T-helper 2 cell treated with Interferon-gamma antibody and Interleukin-4, amounts not matched to agents 5 μg/mL and 100 μg/mL, for 36 hours (primary cell): ENCODE measurements at regions not wholly inside any gene's neighbourhood (a gene's known extent, or its start where the extent isn't known, plus 50 kb on each side); places are given as distances from the start of the nearest gene placed in this dataset.

Source experiments
- DNase-seq: peaks from one replicate; pipeline ENCODE4 v3.0.0; 2021; ENCODE audit warnings: low spot score
- H3K27ac Mint-ChIP-seq: one replicate; pipeline ENCODE4 v1.8.0; 2021; ENCODE audit warnings: mild to moderate bottlenecking, mixed read lengths
- H3K27me3 Mint-ChIP-seq: one replicate; pipeline ENCODE4 v1.8.0; 2021; ENCODE audit warnings: low read depth, mixed read lengths
- H3K36me3 Mint-ChIP-seq: one replicate; pipeline ENCODE4 v1.8.0; 2021; ENCODE audit warnings: low read depth, mixed read lengths
- H3K4me1 Mint-ChIP-seq: one replicate; pipeline ENCODE4 v1.8.0; 2021; ENCODE audit warnings: low read depth, mixed read lengths
- H3K4me3 Mint-ChIP-seq: one replicate; pipeline ENCODE4 v1.8.0; 2022; ENCODE audit warnings: mild to moderate bottlenecking, moderate library complexity, mixed read lengths
- H3K9me3 Mint-ChIP-seq: one replicate; pipeline ENCODE4 v1.8.0; 2021; ENCODE audit warnings: mixed read lengths

DNA sequence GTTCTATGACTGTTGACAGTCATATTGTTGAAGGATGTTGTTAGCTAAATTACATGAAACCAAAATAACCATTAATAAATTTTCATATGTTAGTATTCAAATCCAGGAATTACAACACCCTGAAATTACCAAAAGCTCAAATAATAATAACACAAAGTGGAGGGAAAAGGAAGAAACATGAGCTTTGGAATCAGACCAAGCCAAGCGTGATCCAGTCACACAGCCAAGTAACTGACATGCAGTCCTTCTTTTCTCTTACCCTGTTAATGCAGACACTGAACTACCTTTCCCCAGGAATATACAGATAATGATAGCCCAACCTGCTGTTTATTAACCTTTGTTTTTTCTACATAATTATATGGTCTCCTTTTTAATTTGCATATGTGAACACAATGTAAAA lies 130.2 kb downstream of the HS3ST1 start:
- H3K27me3 Mint-ChIP-seq: no peaks in the 10 kb centered on the region
- no peaks in the 10 kb centered on the region for H3K9me3 Mint-ChIP-seq
- H3K36me3 Mint-ChIP-seq: no peaks in the 10 kb centered on the region
- no peaks in the 10 kb centered on the region for H3K4me1 Mint-ChIP-seq
- no peak overlapping the region for H3K27ac Mint-ChIP-seq
- no peak overlapping the region for H3K4me3 Mint-ChIP-seq
- no peak for DNase-seq

DNA sequence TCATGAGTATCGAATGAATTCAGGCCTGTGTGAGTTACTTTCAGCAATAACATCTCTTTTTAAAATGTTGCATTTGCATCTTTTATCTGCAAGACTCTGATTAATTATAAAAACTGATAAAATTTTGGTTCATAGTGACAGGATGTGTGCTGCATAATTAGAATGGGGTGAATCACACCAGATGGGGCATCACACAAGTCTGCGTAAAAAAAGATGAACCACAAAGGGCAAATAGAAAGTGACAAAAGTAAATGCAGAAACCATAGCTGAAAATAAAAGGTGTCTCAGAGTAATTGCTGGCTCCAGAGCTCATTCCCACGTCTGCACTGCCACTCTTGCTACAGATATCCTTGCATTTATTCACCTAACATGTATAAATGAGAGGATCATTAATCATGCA lies 131.1 kb downstream of the HS3ST1 start:
- Mint-ChIP-seq H3K27ac (no peak overlapping the region), H3K27me3 (no peaks in the 10 kb centered on the region), H3K9me3 (no peaks in the 10 kb centered on the region), H3K36me3 (no peaks in the 10 kb centered on the region), H3K4me3 (no peak overlapping the region), H3K4me1 (no peaks in the 10 kb centered on the region)
- no peak for DNase-seq

DNA sequence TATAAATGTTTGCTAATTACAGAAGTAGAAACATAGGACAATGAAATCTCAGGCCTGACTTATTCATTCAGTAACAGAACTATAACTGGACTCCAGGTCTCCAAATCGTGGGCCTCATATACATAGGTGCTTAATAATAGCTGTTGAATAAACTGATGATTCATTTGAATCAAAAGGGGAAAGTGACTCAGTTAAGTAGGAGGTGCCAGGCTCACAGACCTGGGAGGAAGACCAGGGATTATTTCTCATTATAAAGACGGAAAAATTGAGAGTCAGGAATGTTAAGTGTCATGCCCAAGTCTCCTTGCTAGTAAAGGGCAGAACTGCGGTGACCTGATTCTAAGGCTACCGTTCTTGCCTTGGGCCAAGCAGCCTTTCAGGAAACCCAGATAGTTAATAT lies 131.5 kb downstream of the HS3ST1 start:
- H3K27ac Mint-ChIP-seq: no peak overlapping the region
- no peak for DNase-seq
- no peak overlapping the region for H3K4me3 Mint-ChIP-seq
- H3K27me3 Mint-ChIP-seq: no peaks in the 10 kb centered on the region
- H3K4me1 Mint-ChIP-seq: no peaks in the 10 kb centered on the region
- no peaks in the 10 kb centered on the region for H3K9me3 Mint-ChIP-seq
- no peaks in the 10 kb centered on the region for H3K36me3 Mint-ChIP-seq

DNA sequence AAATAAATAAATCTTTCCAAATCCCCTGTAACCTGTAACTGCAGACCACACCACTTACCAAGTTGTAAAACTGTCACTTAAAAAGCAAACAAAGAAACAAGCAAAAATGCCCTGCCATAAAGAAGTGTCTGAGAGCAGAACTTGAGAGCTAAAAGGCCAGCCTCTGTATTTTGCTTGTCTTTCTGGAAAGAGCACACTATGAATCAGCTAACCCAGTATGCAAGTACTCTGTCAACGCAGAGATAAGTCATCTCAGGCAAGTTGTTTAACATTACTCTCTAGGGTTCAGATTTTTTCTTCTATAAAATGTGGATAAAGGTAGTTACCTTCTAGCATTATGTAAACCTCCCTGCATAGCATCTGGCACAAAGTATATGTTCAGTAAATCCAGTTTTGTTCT lies 134.8 kb downstream of the HS3ST1 start:
- DNase-seq: no peak
- H3K4me1 Mint-ChIP-seq: no peaks in the 10 kb centered on the region
- H3K9me3 Mint-ChIP-seq: no peaks in the 10 kb centered on the region
- no peak overlapping the region for H3K4me3 Mint-ChIP-seq
- no peak overlapping the region for H3K27ac Mint-ChIP-seq
- no peaks in the 10 kb centered on the region for H3K27me3 Mint-ChIP-seq
- no peaks in the 10 kb centered on the region for H3K36me3 Mint-ChIP-seq

DNA sequence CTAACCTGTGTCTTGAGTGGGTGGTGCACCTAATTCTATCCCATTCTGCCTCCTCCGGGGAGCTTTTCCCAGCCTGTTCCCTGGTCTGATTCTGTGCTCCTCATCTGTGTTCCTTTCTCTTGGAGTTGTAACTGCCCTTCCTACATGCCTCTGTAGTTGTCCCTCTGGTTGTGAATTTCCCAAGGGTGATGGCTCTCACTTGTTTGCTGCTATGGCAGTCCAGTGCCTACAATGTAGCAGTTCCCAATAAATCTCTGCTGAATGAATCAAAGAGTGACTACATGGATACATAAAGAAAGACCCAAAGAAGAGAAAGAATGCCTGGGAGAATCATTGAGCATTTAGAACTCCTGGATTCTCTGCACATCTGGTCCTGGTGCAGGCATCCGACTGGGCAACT lies 141.6 kb downstream of the HS3ST1 start:
- Mint-ChIP-seq H3K4me3 (no peak overlapping the region), H3K27me3 (no peaks in the 10 kb centered on the region), H3K27ac (no peak overlapping the region), H3K4me1 (no peaks in the 10 kb centered on the region), H3K9me3 (no peaks in the 10 kb centered on the region), H3K36me3 (no peaks in the 10 kb centered on the region)
- DNase-seq: no peak

DNA sequence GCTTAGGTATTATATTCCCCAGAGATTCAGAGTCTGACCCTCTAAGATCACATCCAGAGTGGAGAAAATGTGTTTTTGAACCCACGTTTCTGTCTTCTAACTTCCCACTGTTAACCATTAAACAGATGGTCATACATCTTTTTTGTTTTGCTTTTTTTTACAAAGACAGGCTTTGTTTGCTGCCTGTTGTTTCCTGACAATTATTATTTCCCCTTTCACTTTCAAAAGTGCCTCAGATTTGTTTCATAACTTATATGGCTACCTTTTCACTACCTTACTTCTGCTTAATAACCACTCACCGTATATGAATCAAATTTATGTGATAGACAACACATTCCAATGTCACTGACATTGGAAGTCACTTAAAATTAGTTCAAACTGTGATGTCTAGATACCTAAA lies 142.2 kb downstream of the HS3ST1 start:
- H3K36me3 Mint-ChIP-seq: no peaks in the 10 kb centered on the region
- no peaks in the 10 kb centered on the region for H3K4me1 Mint-ChIP-seq
- no peaks in the 10 kb centered on the region for H3K27me3 Mint-ChIP-seq
- DNase-seq: no peak
- H3K27ac Mint-ChIP-seq: no peak overlapping the region
- no peak overlapping the region for H3K4me3 Mint-ChIP-seq
- H3K9me3 Mint-ChIP-seq: no peaks in the 10 kb centered on the region

DNA sequence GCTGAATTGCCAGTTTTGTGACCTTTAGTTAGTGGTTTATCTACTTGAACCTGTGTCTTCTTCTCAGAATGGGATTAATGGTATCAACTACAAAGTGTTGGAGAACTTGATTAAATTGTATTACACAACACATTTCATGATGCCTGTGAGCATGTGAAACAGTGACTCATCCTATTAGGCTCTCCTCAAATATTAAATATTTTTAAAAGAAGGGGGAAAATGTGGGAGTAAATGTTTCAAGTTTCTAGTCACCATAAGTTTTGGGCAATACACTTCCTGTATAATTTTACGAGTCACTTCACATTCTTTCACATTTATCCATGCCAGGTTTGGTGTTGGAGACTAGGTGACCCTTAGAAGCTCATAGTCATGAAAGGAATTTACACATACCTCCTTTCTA lies 147.0 kb downstream of the HS3ST1 start:
- Mint-ChIP-seq H3K4me3 (no peak overlapping the region), H3K4me1 (no peaks in the 10 kb centered on the region), H3K36me3 (no peaks in the 10 kb centered on the region), H3K27me3 (no peaks in the 10 kb centered on the region), H3K27ac (no peak overlapping the region), H3K9me3 (no peaks in the 10 kb centered on the region)
- DNase-seq: no peak

DNA sequence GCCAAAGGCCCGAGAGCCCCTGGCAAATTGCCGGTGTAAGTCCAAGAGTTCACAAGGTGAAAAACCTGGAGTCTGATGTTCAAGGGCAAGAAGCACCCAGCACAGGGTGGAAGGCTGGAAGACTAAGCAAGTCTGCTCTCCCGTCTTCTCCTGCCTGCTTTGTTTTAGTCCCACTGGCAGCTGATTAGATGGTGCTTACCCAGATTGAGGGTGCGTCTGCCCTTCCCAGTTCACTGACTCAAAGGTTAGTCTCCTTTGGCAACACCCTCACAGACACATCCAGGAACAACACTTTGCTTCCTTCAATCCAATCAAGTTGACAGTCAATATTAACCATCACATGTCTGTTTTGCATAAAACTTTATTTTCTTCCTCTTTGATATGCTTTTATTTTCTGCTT lies 157.4 kb downstream of the HS3ST1 start:
- Mint-ChIP-seq H3K4me1 (no peaks in the 10 kb centered on the region), H3K9me3 (no peaks in the 10 kb centered on the region), H3K27ac (no peak overlapping the region), H3K4me3 (no peak overlapping the region), H3K36me3 (no peaks in the 10 kb centered on the region), H3K27me3 (no peaks in the 10 kb centered on the region)
- no peak for DNase-seq

DNA sequence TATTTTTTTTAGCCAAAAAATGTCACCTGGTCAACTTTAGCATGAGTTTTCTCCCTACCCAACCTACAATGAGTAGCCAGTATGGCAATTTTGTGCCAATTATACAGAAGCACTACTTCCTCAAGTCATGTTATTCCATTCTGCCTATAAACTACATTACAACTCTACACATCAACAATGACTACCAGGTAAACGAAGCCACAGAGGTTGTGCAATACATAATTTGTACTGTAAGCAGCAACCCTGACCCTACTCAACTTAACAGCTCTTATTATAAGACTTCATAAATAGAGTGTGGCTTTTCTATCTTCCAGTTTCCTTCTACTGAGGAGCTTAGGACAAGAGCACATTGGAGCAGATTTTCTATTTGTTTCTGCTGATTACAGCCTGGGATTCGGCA lies 160.5 kb downstream of the HS3ST1 start:
- no peaks in the 10 kb centered on the region for H3K4me1 Mint-ChIP-seq
- no peak overlapping the region for H3K4me3 Mint-ChIP-seq
- no peaks in the 10 kb centered on the region for H3K27me3 Mint-ChIP-seq
- no peaks in the 10 kb centered on the region for H3K9me3 Mint-ChIP-seq
- no peak overlapping the region for H3K27ac Mint-ChIP-seq
- H3K36me3 Mint-ChIP-seq: no peaks in the 10 kb centered on the region
- no peak for DNase-seq

DNA sequence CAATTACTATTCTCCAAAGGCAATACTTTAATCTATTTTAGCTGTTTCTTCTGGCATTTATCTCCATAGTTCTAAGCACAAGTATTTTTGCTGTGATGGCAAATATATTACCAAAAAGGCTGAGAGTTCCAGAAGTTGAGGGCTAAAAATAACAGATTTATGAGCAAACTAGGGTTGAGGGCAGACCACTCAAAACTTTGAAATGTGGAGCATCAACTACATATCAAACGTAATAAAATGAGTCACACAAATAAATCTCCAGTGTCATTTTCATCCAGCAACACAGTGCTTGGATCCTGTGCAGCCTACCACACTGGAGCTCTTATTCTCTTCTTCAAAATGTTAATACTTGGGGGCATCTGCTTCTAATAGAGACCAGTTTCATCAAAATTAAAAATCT lies 163.9 kb downstream of the HS3ST1 start:
- H3K9me3 Mint-ChIP-seq: no peaks in the 10 kb centered on the region
- H3K4me3 Mint-ChIP-seq: no peak overlapping the region
- H3K27ac Mint-ChIP-seq: no peak overlapping the region
- no peaks in the 10 kb centered on the region for H3K36me3 Mint-ChIP-seq
- no peaks in the 10 kb centered on the region for H3K4me1 Mint-ChIP-seq
- H3K27me3 Mint-ChIP-seq: no peaks in the 10 kb centered on the region
- no peak for DNase-seq

DNA sequence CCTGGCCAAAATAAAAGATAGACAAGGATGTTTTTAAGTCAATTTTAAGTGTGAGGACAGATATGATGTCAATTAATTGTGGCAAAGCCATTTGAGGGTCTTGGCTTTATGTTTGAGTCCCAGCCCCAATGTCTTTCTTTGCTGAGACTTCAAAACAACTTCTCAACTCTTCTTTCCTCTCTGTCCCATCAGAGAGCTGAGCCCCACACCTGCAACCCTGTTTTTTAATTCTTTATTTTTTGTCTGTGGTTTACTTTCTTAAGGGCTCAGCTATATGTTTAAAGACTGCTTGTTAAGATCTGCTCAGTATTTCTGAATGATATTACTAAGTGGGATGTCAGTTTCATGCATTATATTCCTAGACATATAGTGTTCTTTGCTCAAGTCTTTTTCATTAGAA lies 164.3 kb downstream of the HS3ST1 start:
- Mint-ChIP-seq H3K36me3 (no peaks in the 10 kb centered on the region), H3K27me3 (no peaks in the 10 kb centered on the region), H3K27ac (no peak overlapping the region), H3K9me3 (no peaks in the 10 kb centered on the region), H3K4me1 (no peaks in the 10 kb centered on the region), H3K4me3 (no peak overlapping the region)
- no peak for DNase-seq

DNA sequence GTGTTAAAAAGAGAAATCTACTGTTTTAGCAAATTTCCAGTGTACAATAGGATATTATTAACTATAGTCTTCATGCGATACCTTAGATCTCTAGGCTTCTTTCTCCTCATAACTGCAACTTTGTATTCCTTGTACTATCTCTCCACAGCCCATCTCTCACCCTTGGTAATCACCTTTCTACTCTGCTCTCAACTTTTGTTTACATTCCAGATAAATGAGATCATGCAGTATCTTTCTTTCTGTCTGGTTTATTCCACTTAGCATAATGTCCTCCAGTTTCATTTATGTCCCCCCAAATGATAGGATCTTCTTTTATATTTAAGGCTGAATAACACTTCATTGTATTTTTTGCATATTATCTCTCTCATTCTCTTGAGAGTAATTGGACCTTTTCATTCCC lies 165.5 kb downstream of the HS3ST1 start:
- H3K27me3 Mint-ChIP-seq: no peaks in the 10 kb centered on the region
- H3K4me3 Mint-ChIP-seq: no peak overlapping the region
- no peaks in the 10 kb centered on the region for H3K4me1 Mint-ChIP-seq
- DNase-seq: no peak
- H3K36me3 Mint-ChIP-seq: no peaks in the 10 kb centered on the region
- no peak overlapping the region for H3K27ac Mint-ChIP-seq
- no peaks in the 10 kb centered on the region for H3K9me3 Mint-ChIP-seq

DNA sequence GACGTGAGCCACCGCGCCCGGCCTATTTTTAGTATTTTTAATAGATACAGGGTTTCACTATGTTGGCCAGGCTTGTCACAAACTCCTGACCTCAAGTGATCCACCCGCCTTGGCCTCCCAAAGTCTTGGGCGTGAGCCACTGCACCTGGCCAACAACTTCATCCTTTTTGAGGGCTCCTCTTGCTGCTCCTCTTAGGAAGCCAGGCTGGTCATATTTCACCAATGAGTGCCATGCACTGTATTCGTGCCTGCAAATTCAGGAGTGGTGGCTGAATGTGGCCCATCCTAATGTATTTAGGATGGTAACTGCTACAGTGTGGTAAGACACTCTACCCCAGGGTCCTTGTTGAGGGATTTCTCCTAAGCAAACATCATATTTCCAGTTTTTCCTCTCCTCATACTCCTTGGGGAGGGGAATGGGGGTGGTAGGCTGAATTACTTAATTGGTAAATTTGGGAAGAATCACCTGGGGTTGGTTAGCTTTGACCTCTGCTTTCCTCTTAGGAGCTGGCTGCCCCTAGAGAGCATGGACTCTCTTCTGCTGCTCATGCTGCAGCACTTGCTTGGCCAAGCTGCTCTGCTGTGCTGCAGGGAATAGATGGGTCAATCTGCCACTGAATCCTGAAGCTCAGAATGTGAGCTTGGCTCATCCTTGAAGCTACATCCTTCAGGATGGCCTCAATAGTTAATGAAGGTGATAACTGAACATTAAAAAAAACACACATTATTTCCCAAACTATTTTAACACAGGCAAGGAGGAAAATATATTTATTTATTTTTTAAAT lies 167.4 kb downstream of the HS3ST1 start:
- H3K4me3 Mint-ChIP-seq: no peak overlapping the region
- H3K27ac Mint-ChIP-seq: no peak overlapping the region
- H3K36me3 Mint-ChIP-seq: no peaks in the 10 kb centered on the region
- H3K4me1 Mint-ChIP-seq: no peaks in the 10 kb centered on the region
- DNase-seq: no peak
- no peaks in the 10 kb centered on the region for H3K27me3 Mint-ChIP-seq
- H3K9me3 Mint-ChIP-seq: no peaks in the 10 kb centered on the region

DNA sequence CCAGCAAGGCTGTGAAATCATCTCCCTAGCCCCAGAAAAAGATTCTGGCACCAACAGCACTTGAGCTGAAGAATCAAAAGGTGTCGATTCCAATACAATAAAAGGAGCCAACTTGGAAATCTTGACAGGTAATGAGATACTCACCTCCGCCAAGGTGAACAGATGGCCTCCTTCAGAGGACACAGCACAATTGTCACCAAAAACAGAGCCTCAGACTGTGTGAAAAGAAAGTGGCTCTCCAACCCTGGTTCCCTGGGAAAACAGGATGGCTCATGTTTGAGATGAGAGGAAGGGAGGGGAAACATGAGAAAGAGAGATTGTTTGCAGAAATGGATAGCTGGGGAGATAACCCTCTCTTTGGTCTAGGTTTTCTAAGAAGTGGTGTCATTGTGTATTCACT lies 168.9 kb downstream of the HS3ST1 start:
- DNase-seq: no peak
- no peak overlapping the region for H3K4me3 Mint-ChIP-seq
- H3K27me3 Mint-ChIP-seq: no peaks in the 10 kb centered on the region
- no peaks in the 10 kb centered on the region for H3K36me3 Mint-ChIP-seq
- no peaks in the 10 kb centered on the region for H3K4me1 Mint-ChIP-seq
- H3K27ac Mint-ChIP-seq: no peak overlapping the region
- no peaks in the 10 kb centered on the region for H3K9me3 Mint-ChIP-seq

DNA sequence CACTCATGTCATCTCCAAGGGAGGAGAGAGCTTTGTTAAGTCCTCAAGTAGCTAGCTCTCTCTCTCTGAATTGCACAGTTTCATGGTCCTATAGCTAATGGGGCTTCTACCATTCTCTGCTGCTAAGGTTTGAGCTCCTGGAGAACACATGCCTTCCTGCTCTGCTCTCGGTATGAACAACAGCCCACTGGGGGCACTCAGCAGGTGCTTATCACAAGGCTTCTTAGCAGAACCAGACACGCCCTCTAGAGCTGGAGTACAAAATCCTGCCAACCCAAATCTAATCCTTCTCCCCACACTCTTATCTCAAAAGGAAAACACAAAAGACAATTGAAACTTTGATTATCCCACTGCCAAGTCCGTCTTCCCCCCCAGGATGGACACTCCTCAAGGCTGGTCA lies 176.5 kb downstream of the HS3ST1 start:
- H3K4me3 Mint-ChIP-seq: no peak overlapping the region
- H3K27ac Mint-ChIP-seq: no peak overlapping the region
- H3K9me3 Mint-ChIP-seq: no peaks in the 10 kb centered on the region
- DNase-seq: no peak
- H3K36me3 Mint-ChIP-seq: no peaks in the 10 kb centered on the region
- no peaks in the 10 kb centered on the region for H3K4me1 Mint-ChIP-seq
- no peaks in the 10 kb centered on the region for H3K27me3 Mint-ChIP-seq
